COR-L47 (cell line): ENCODE measurements at regions not wholly inside any gene's neighbourhood (a gene's known extent, or its start where the extent isn't known, plus 50 kb on each side); places are given as distances from the start of the nearest gene placed in this dataset.

Experiments
- DNase-seq: peaks from one replicate; lab custom pipeline; 2025; lab: John Stamatoyannopoulos, UW

- no peak for DNase-seq
These were observed 127.2 kb downstream of the BBS10 start for GRCh38 chr12:76220980-76221379.

- DNase-seq: no peak
These were observed 128.4 kb downstream of the BBS10 start for GRCh38 chr12:76219806-76220205.

GRCh38 chr12:76216585-76217472 lies 131.4 kb downstream of the BBS10 start:
- no peak for DNase-seq

GRCh38 chr12:76208129-76208528 lies 123.6 kb upstream of the NAP1L1 start:
- no peak for DNase-seq

- DNase-seq: no peak
These were observed 122.2 kb upstream of the NAP1L1 start for GRCh38 chr12:76206677-76207072.

GRCh38 chr12:76206039-76206676 lies 121.7 kb upstream of the NAP1L1 start:
- DNase-seq: no peak

- no peak for DNase-seq
These were observed 118.1 kb upstream of the NAP1L1 start for GRCh38 chr12:76202621-76203020.

- DNase-seq: no peak
These were observed 117.3 kb upstream of the NAP1L1 start for GRCh38 chr12:76201758-76202157.

GRCh38 chr12:76201316-76201715 lies 116.8 kb upstream of the NAP1L1 start:
- DNase-seq: no peak

- no peak for DNase-seq
These were observed 115.3 kb upstream of the NAP1L1 start for GRCh38 chr12:76199808-76200207.

GRCh38 chr12:76198839-76199238 lies 114.4 kb upstream of the NAP1L1 start:
- no peak for DNase-seq

GRCh38 chr12:76197283-76197682 lies 112.8 kb upstream of the NAP1L1 start:
- DNase-seq: no peak

GRCh38 chr12:76195920-76196319 lies 111.4 kb upstream of the NAP1L1 start:
- no peak for DNase-seq

GRCh38 chr12:76194724-76195123 lies 110.2 kb upstream of the NAP1L1 start:
- no peak for DNase-seq

GRCh38 chr12:76193961-76194360 lies 109.5 kb upstream of the NAP1L1 start:
- DNase-seq: no peak

- no peak for DNase-seq
These were observed 107.9 kb upstream of the NAP1L1 start for GRCh38 chr12:76192416-76192815.

GRCh38 chr12:76190299-76190698 lies 105.8 kb upstream of the NAP1L1 start:
- DNase-seq: no peak

GRCh38 chr12:76189851-76190250 lies 105.4 kb upstream of the NAP1L1 start:
- no peak for DNase-seq

- no peak for DNase-seq
These were observed 102.7 kb upstream of the NAP1L1 start for GRCh38 chr12:76187177-76187576.

GRCh38 chr12:76186131-76186906 lies 101.8 kb upstream of the NAP1L1 start:
- DNase-seq: no peak

GRCh38 chr12:76183459-76184186 lies 99.1 kb upstream of the NAP1L1 start:
- no peak for DNase-seq
